MCF 10A (cell line): ENCODE measurements at regions not wholly inside any gene's neighbourhood (a gene's known extent, or its start where the extent isn't known, plus 50 kb on each side); places are given as distances from the start of the nearest gene placed in this dataset.

ENCODE experiments used
- BruUV-seq: library from RNA; stranded (reverse); fragments of 400-500 nt; replicated peaks from 2 replicates; lab custom pipeline; 2021; lab: Mats Ljungman, UMichigan
- CTCF ChIA-PET: fragments of 300-600 bp; sonication (Branson Sonifier 250); formaldehyde crosslinking; extraction: SDS; loops from one replicate; lab custom pipeline; 2021; ENCODE audit warnings: antibody characterized with exemption, inconsistent platforms; lab: Yijun Ruan, JAX
- POLR2A ChIA-PET: fragments of 300-600, 350-650 bp; sonication (Branson Sonifier 250); formaldehyde crosslinking; extraction: SDS; loops from one replicate; lab custom pipeline; 2020; ENCODE audit warnings: antibody characterized with exemption, inconsistent platforms; lab: Yijun Ruan, JAX
- DNase-seq: peaks from one replicate; pipeline ENCODE4 v3.0.0-alpha.2; 2018; ENCODE audit not compliant: unreplicated experiment
- H3K27ac Mint-ChIP-seq: one replicate; pipeline ENCODE4 v1.8.0; 2022; ENCODE audit warnings: mild to moderate bottlenecking, low read depth, mixed read lengths; ENCODE audit not compliant: unreplicated experiment
- H3K27me3 Mint-ChIP-seq: one replicate; pipeline ENCODE4 v1.8.0; 2022; ENCODE audit warnings: mixed read lengths; ENCODE audit not compliant: insufficient read depth, unreplicated experiment
- H3K36me3 Mint-ChIP-seq: one replicate; pipeline ENCODE4 v1.8.0; 2022; ENCODE audit warnings: mild to moderate bottlenecking, moderate library complexity, mixed read lengths; ENCODE audit not compliant: insufficient read depth, unreplicated experiment
- H3K4me1 Mint-ChIP-seq: one replicate; pipeline ENCODE4 v1.8.0; 2022; ENCODE audit warnings: mixed read lengths; ENCODE audit not compliant: insufficient read depth, unreplicated experiment
- H3K4me3 Mint-ChIP-seq: one replicate; pipeline ENCODE4 v1.8.0; 2022; ENCODE audit warnings: mild to moderate bottlenecking, moderate library complexity, mixed read lengths; ENCODE audit not compliant: unreplicated experiment
- H3K9me3 Mint-ChIP-seq: one replicate; pipeline ENCODE4 v1.8.0; 2022; ENCODE audit warnings: mixed read lengths; ENCODE audit not compliant: unreplicated experiment
- CTCF ChIP-seq: fragments of 200-600 bp; IDR thresholded peaks from one replicate; pipeline ENCODE4 v1.8.0; 2022; ENCODE audit warnings: antibody characterized with exemption, mild to moderate bottlenecking; ENCODE audit not compliant: unreplicated experiment
- intact Hi-C: fragments of 100-400 bp; cut with micrococcal nuclease; formaldehyde crosslinking; loops from 2 replicates; pipeline ENCODE4 v1.14.1; 2022

GRCh38 chr20:16662467-16662866, 67.4 kb upstream of the SNRPB2 start:
- no peak overlapping the region for H3K4me3 Mint-ChIP-seq
- H3K9me3 Mint-ChIP-seq: no peaks in the 10 kb centered on the region
- intact Hi-C loops: no loop called here
- no TSS peak for BruUV-seq
- no peak for TF ChIP-seq CTCF
- H3K4me1 Mint-ChIP-seq: no peaks in the 10 kb centered on the region
- CTCF ChIA-PET: interaction anchor here (1.2 to 1.7 kb wide), 2 partner anchors 12 to 99 kb away, joined by 3 to 4 read pairs; no protein-coding TSS in a partner anchor
- POLR2A ChIA-PET: no interaction called here
- no peaks in the 10 kb centered on the region for H3K27me3 Mint-ChIP-seq
- H3K36me3 Mint-ChIP-seq: no peaks in the 10 kb centered on the region
- no peak overlapping the region for H3K27ac Mint-ChIP-seq
- no peak for DNase-seq

GRCh38 chr20:16661756-16662155, 68.1 kb upstream of the SNRPB2 start:
- H3K36me3 Mint-ChIP-seq: no peaks in the 10 kb centered on the region
- H3K4me1 Mint-ChIP-seq: no peaks in the 10 kb centered on the region
- intact Hi-C loops: no loop called here
- ChIA-PET POLR2A (no interaction called here), CTCF (interaction anchor here (1.7 kb wide), 1 partner anchor 13 kb away, joined by 4 read pairs; no protein-coding TSS in a partner anchor)
- no peak overlapping the region for H3K4me3 Mint-ChIP-seq
- H3K27me3 Mint-ChIP-seq: no peaks in the 10 kb centered on the region
- no TSS peak for BruUV-seq
- DNase-seq: no peak
- H3K27ac Mint-ChIP-seq: no peak overlapping the region
- H3K9me3 Mint-ChIP-seq: no peaks in the 10 kb centered on the region
- TF ChIP-seq CTCF: no peak

- no TSS peak for BruUV-seq
- no peaks in the 10 kb centered on the region for H3K9me3 Mint-ChIP-seq
- H3K4me1 Mint-ChIP-seq: no peaks in the 10 kb centered on the region
- ChIA-PET POLR2A (no interaction called here), CTCF (interaction anchor here (0.6 kb wide), 1 partner anchor 10 kb away, joined by 3 read pairs; no protein-coding TSS in a partner anchor)
- H3K27ac Mint-ChIP-seq: no peak overlapping the region
- intact Hi-C loops: no loop called here
- H3K27me3 Mint-ChIP-seq: peaks cover 25% of the 10 kb centered on the region
- DNase-seq: no peak
- no peak overlapping the region for H3K4me3 Mint-ChIP-seq
- H3K36me3 Mint-ChIP-seq: no peaks in the 10 kb centered on the region
- no peak for TF ChIP-seq CTCF
Measured at GRCh38 chr20:16654858-16655535, 74.8 kb upstream of the SNRPB2 start.

DNA sequence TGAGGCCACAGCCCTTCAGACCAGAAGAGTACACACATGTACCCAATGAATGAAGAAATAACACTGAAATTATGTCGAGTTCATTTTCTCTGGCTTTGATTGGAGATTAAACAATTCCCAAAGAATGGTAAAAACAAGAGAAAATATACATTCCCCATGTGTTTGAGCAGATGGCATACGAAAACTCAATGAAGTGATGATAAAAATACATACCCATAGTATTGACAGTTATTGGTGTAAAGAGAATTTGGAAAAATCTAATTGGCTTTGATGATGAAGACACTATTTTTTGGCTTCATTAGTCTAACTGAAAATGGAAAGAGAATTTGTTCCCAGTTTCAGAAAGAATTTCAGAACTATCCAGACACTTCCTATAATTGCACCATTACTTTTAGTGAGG, 76.6 kb upstream of the SNRPB2 start:
- Mint-ChIP-seq H3K36me3 (no peaks in the 10 kb centered on the region), H3K9me3 (no peaks in the 10 kb centered on the region), H3K4me1 (no peaks in the 10 kb centered on the region), H3K27me3 (peaks cover 29% of the 10 kb centered on the region), H3K27ac (no peak overlapping the region), H3K4me3 (no peak overlapping the region)
- CTCF ChIA-PET: no interaction called here
- intact Hi-C loops: no loop called here
- BruUV-seq: no TSS peak
- POLR2A ChIA-PET: interaction anchor here (0.8 kb wide), 1 partner anchor 228 kb away, joined by 3 read pairs; no protein-coding TSS in a partner anchor
- TF ChIP-seq CTCF: no peak
- DNase-seq: no peak
